Adrenal gland (tissue), 9 donors: ENCODE measurements at regions not wholly inside any gene's neighbourhood (a gene's known extent, or its start where the extent isn't known, plus 50 kb on each side); places are given as distances from the start of the nearest gene placed in this dataset.

Source experiments
- DNase-seq, 7 donors: peaks; one replicate each; pipeline ENCODE4 v3.0.0-alpha.2; 2019 to 2020
- H3K27ac ChIP-seq, 5 donors: fragments of 200-600 bp; sonication (generic) in 4 of 5; 1 replicate in 3 of 5; 2 replicates in 2 of 5; pipeline versions ENCODE4 v1.5.1 to v1.8.0; 2016 to 2020; ENCODE audit warnings: mild to moderate bottlenecking in 1 of 5
- H3K27me3 ChIP-seq: fragments of 200-600 bp; 2 replicates; pipeline ENCODE4 v1.8.0; 2021
- H3K36me3 ChIP-seq, 2 donors: fragments of 200-600 bp; replicated peaks in 1 of 2; 1 replicate in 1 of 2; 2 replicates in 1 of 2; pipeline versions ENCODE4 v1.5.1 to v1.8.0; 2018 to 2022
- H3K4me1 ChIP-seq, 2 donors: fragments of 200-600 bp; replicated peaks in 1 of 2; 1 replicate in 1 of 2; 2 replicates in 1 of 2; pipeline versions ENCODE4 v1.5.1 to v1.8.0; 2018 to 2021
- H3K4me3 ChIP-seq, 4 donors: fragments of 200-600 bp; sonication (generic) in 3 of 4; one replicate each; pipeline ENCODE4 v1.5.1; 2016 to 2018
- H3K9me3 ChIP-seq, 3 donors: fragments of 200-600 bp; sonication (generic) in 1 of 3; replicated peaks in 1 of 3; 1 replicate in 2 of 3; 2 replicates in 1 of 3; pipeline versions ENCODE4 v1.5.1 to v1.8.0; 2016 to 2021
- POLR2A ChIP-seq, 2 donors: fragments of 450-650 bp; IDR thresholded peaks; one replicate each; pipeline ENCODE4 v1.6.1; 2017; ENCODE audit warnings: antibody characterized with exemption in 2 of 2, mild to moderate bottlenecking in 2 of 2, moderate library complexity in 1 of 2
- WGBS, 4 donors: extraction: QIAGEN DNeasy Blood & Tissue Kit in 2 of 4; methylation state at CpG; one replicate each; pipeline versions ENCODE4 v1.1.5 to v1.1.7; 2013 to 2017; 5-methylcytosine and 5-hydroxymethylcytosine counted together
- intact Hi-C, 2 donors: fragments of 100-400 bp; cut with DNase I; formaldehyde crosslinking; loops; one replicate each; pipeline versions ENCODE4 v1.14.1 to v1.15.0; 2022 to 2023
- TF ChIP-seq, protein P1 (sequence below), 6 experiments: fragments of 450-650 bp in 4 of 6; fragments of 200-600 bp in 2 of 6; sonication (generic) in 1 of 6; IDR thresholded peaks; 1 replicate in 5 of 6; 2 replicates in 1 of 6; pipeline versions ENCODE4 v1.5.1 to v1.8.0; 2016 to 2021; ENCODE audit warnings: antibody characterized with exemption in 6 of 6, mild to moderate bottlenecking in 2 of 6, moderate library complexity in 1 of 6
- donor health status: healthy with polysubstance abuse.
- donor health status: Bipolar disorder and iron deficiency.
- donor health status: DM: yes; HTN: yes; CAD: no.
- donor health status: DM: no; HTN: no; CAD: no.
- donor health status: DM: no; HTN: no; CAD: no.

DNA sequence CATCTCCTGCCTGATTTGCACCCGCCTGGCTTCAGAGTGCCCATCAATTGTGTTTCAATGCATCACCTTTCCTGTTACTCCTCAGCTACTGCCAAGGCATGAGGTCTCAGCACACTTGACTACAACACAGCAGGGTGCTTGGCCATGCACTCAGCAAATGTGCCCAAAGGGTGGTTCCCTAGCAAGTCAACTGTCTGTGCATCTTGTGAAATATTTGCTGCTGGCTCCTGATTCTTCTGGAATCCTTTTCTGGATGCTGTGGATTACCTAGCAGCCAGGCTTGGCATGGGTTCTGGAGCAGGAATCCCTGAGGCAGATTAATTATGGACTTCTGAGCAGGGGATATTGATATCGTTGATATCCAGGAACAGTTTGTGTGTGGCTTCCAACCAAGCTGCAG lies 662.6 kb upstream of the MGMT start:
- no peaks in the 10 kb centered on the region for H3K27me3 ChIP-seq
- H3K4me3 ChIP-seq = no peak overlapping the region
- 60 to 80% (median 68%) methylated on average over 2 of the region's 2 CpGs for WGBS, 4 donors
- no peak overlapping the region for H3K27ac ChIP-seq
- TF ChIP-seq, protein P1, sequence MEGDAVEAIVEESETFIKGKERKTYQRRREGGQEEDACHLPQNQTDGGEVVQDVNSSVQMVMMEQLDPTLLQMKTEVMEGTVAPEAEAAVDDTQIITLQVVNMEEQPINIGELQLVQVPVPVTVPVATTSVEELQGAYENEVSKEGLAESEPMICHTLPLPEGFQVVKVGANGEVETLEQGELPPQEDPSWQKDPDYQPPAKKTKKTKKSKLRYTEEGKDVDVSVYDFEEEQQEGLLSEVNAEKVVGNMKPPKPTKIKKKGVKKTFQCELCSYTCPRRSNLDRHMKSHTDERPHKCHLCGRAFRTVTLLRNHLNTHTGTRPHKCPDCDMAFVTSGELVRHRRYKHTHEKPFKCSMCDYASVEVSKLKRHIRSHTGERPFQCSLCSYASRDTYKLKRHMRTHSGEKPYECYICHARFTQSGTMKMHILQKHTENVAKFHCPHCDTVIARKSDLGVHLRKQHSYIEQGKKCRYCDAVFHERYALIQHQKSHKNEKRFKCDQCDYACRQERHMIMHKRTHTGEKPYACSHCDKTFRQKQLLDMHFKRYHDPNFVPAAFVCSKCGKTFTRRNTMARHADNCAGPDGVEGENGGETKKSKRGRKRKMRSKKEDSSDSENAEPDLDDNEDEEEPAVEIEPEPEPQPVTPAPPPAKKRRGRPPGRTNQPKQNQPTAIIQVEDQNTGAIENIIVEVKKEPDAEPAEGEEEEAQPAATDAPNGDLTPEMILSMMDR (IDR thresholded peaks at IDR 0.05) = no peak
- TF ChIP-seq POLR2A (IDR thresholded peaks at IDR 0.05) = no peak
- no peaks in the 10 kb centered on the region for H3K36me3 ChIP-seq
- DNase-seq = no peak
- intact Hi-C loops = no loop called here
- H3K9me3 ChIP-seq = no peaks in the 10 kb centered on the region
- no peaks in the 10 kb centered on the region for H3K4me1 ChIP-seq

DNA sequence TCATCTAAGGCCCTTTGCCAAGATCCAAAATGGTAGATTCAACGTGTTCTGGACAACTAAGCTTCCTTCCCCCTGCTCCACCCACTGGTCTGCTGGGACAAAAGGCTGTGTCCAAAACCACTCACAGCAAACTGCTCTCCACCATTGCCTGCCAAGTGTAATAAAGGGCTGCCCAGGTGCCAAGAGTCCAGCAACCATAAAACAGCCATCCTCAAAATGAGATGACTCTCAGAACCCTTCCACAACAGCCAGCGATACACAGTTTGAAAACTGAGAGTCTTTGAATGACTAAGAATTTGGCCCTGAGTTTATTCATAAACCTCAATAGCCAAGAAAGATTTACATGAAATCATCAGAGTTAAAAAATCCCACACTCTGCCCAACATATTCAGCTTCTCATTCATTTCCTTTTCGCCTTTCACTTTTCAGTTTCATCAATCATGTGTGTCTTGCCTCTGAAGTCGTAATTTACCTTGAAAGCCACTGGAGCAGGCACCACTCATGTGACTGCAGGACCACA lies 658.1 kb upstream of the MGMT start:
- Histone ChIP-seq H3K9me3 (no peaks in the 10 kb centered on the region), H3K4me3 (no peak overlapping the region), H3K36me3 (no peaks in the 10 kb centered on the region), H3K4me1 (no peaks in the 10 kb centered on the region), H3K27me3 (no peaks in the 10 kb centered on the region), H3K27ac (no peak overlapping the region)
- intact Hi-C loops = no loop called here
- 56 to 68% (median 62%) methylated on average over 4 of the region's 4 CpGs for WGBS, 4 donors
- no peak for DNase-seq
- no peak for TF ChIP-seq POLR2A (IDR thresholded peaks at IDR 0.05)
- TF ChIP-seq, protein P1 (IDR thresholded peaks at IDR 0.05) = no peak

DNA sequence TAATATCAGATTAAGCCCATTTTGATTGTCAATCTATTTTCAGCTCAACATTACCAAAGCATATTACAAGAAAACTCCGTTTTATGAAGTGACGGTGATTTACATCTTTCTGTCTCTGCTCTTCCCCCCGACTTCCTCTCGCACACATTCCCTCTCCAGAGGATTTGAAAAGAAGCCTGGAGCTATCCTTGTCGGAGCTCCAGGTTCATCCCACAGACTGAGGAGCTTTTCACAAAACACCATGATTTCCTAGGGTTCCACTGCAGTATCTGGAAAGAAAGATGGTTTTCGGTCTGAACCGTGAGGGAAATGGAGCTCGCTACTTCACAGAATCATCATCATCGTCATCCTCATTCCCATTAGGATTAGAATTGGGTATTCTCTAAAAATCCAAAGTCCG lies 655.5 kb upstream of the MGMT start:
- intact Hi-C loops = no loop called here
- TF ChIP-seq POLR2A (IDR thresholded peaks at IDR 0.05) = no peak
- TF ChIP-seq, protein P1 (IDR thresholded peaks at IDR 0.05) = no peak
- DNase-seq = no peak
- no peaks in the 10 kb centered on the region for H3K36me3 ChIP-seq
- no peaks in the 10 kb centered on the region for H3K9me3 ChIP-seq
- H3K4me1 ChIP-seq = no peaks in the 10 kb centered on the region
- WGBS, 4 donors = 79 to 85% (median 81%) methylated on average over 10 of the region's 10 CpGs
- H3K4me3 ChIP-seq = no peak overlapping the region
- no peaks in the 10 kb centered on the region for H3K27me3 ChIP-seq
- H3K27ac ChIP-seq = no peak overlapping the region

DNA sequence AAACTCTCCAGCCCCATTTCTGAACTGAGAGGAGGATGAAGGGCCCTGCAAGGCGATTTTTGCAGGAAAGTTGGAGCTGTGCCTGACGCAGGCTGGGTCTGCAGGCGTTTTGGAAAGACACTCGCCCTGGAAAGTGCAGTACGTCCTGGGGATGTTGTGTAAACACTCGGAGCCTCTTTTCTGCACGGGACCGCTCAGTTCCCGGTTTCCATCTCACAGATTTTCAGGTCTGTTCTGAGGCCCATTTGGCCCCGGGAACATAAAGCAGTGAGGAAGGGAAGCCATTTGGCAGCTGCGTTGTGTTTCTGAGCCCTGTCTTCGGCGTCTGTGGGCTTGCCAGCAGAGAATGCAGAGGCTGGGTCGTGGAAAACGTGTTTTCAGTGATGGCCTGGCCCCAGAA lies 655.0 kb upstream of the MGMT start:
- Histone ChIP-seq H3K4me3 (no peak overlapping the region), H3K27ac (no peak overlapping the region), H3K9me3 (no peaks in the 10 kb centered on the region), H3K36me3 (no peaks in the 10 kb centered on the region), H3K27me3 (no peaks in the 10 kb centered on the region), H3K4me1 (no peaks in the 10 kb centered on the region)
- DNase-seq = no peak
- TF ChIP-seq POLR2A (IDR thresholded peaks at IDR 0.05) = no peak
- TF ChIP-seq, protein P1 (IDR thresholded peaks at IDR 0.05) = no peak
- 52 to 71% (median 64%) methylated on average over 15 of the region's 15 CpGs for WGBS, 4 donors
- intact Hi-C loops = no loop called here
